GM21390 (cell line): ENCODE measurements at regions not wholly inside any gene's neighbourhood (a gene's known extent, or its start where the extent isn't known, plus 50 kb on each side); places are given as distances from the start of the nearest gene placed in this dataset.
"Not testable (repeated sequence)": the region's sequence is repeated elsewhere in the genome, so short reads cannot be mapped to it uniquely, and the experiment has no call there.

ENCODE experiments used
- ATAC-seq: cut with Tn5 transposase; IDR thresholded peaks from one replicate; pipeline ENCODE4 v1.9.1; 2021; ENCODE audit not compliant: unreplicated experiment

- ATAC-seq = no peak
These were observed 98.2 kb upstream of the PMAIP1 start for GRCh38 chr18:59801576-59801975.

GRCh38 chr18:59800897-59801296 is 98.9 kb upstream of the PMAIP1 start:
- no peak for ATAC-seq

- ATAC-seq = no peak
These were observed 100.3 kb upstream of the PMAIP1 start for GRCh38 chr18:59799383-59800015.

GRCh38 chr18:59795882-59796281 is 98.7 kb upstream of the CCBE1 start:
- no peak for ATAC-seq

GRCh38 chr18:59792353-59792752 is 95.1 kb upstream of the CCBE1 start:
- no peak for ATAC-seq

GRCh38 chr18:59790346-59790936 is 93.2 kb upstream of the CCBE1 start:
- not testable (repeated sequence) for ATAC-seq

- no peak for ATAC-seq
These were observed 91.5 kb upstream of the CCBE1 start for GRCh38 chr18:59788791-59789106.

GRCh38 chr18:59787998-59788790 is 91.0 kb upstream of the CCBE1 start:
- ATAC-seq = no peak

GRCh38 chr18:59784694-59785093 is 87.5 kb upstream of the CCBE1 start:
- ATAC-seq = no peak

- peak; percentile 93 for ATAC-seq
These were observed 85.9 kb upstream of the CCBE1 start for GRCh38 chr18:59783138-59783537.

- ATAC-seq = no peak
These were observed 82.8 kb upstream of the CCBE1 start for GRCh38 chr18:59779979-59780378.

GRCh38 chr18:59778434-59778833 is 81.2 kb upstream of the CCBE1 start:
- no peak for ATAC-seq

GRCh38 chr18:59777636-59778035 is 80.4 kb upstream of the CCBE1 start:
- no peak for ATAC-seq

- no peak for ATAC-seq
These were observed 72.1 kb upstream of the CCBE1 start for GRCh38 chr18:59769129-59769865.

GRCh38 chr18:59768409-59768808 is 71.2 kb upstream of the CCBE1 start:
- ATAC-seq = no peak

- ATAC-seq = no peak
These were observed 70.5 kb upstream of the CCBE1 start for GRCh38 chr18:59767732-59768131.

- ATAC-seq = no peak
These were observed 68.1 kb upstream of the CCBE1 start for GRCh38 chr18:59765343-59765742.

GRCh38 chr18:59764281-59764680 is 67.1 kb upstream of the CCBE1 start:
- no peak for ATAC-seq

- no peak for ATAC-seq
These were observed 66.4 kb upstream of the CCBE1 start for GRCh38 chr18:59763541-59764136.

- ATAC-seq = no peak
These were observed 63.7 kb upstream of the CCBE1 start for GRCh38 chr18:59760619-59761600.
